IMR-90 (cell line): ENCODE measurements at regions not wholly inside any gene's neighbourhood (a gene's known extent, or its start where the extent isn't known, plus 50 kb on each side); places are given as distances from the start of the nearest gene placed in this dataset.

Experiments
- ATAC-seq: fragments of 200-7000 bp; cut with Tn5 transposase; 2 replicates; pipeline ENCODE4 v1.9.1; 2020; ENCODE audit warnings: low read depth, mild to moderate bottlenecking, moderate library complexity
- BruUV-seq: library from RNA; stranded (reverse); fragments of 400-500 nt; replicated peaks from 2 replicates; lab custom pipeline; 2021; lab: Mats Ljungman, UMichigan
- CTCF ChIA-PET: fragments of 300-600 bp; formaldehyde crosslinking; extraction: SDS; loops from one replicate; lab custom pipeline; 2021; ENCODE audit warnings: antibody characterized with exemption; lab: Yijun Ruan, JAX
- POLR2A ChIA-PET: fragments of 300-600 bp; sonication (Branson Sonifier 250); formaldehyde crosslinking; loops from one replicate; lab custom pipeline; 2022; ENCODE audit warnings: antibody characterized with exemption; ENCODE audit not compliant: unreplicated experiment; lab: Charles Lee
- DNase-seq: peaks from one replicate; pipeline ENCODE4 v3.0.0; 2013
- H2AFZ ChIP-seq: replicated peaks from 2 replicates; pipeline ENCODE3; 2013; ENCODE audit warnings: low read length, mild to moderate bottlenecking; ENCODE audit not compliant: poor library complexity
- H2AK5ac ChIP-seq: 2 replicates; pipeline ENCODE4 v1.6.1; 2013; ENCODE audit warnings: low read depth, low read length, inconsistent platforms
- H2AK9ac ChIP-seq: replicated peaks from 2 replicates; pipeline ENCODE3; 2013; ENCODE audit warnings: mild to moderate bottlenecking, low read depth, low read length, moderate library complexity; ENCODE audit not compliant: poor library complexity
- H2BK120ac ChIP-seq: 2 replicates; pipeline ENCODE4 v1.6.1; 2013; ENCODE audit warnings: low read depth, low read length, inconsistent platforms
- H2BK15ac ChIP-seq: 3 replicates; pipeline ENCODE4 v1.6.1; 2013; ENCODE audit warnings: low read depth, low read length, inconsistent platforms
- H2BK20ac ChIP-seq: 2 replicates; pipeline ENCODE4 v1.6.1; 2013; ENCODE audit warnings: low read depth, mild to moderate bottlenecking, inconsistent platforms, low read length, moderate library complexity
- H2BK5ac ChIP-seq: 2 replicates; pipeline ENCODE4 v1.6.1; 2013; ENCODE audit warnings: mild to moderate bottlenecking, low read depth, low read length, inconsistent platforms; ENCODE audit not compliant: poor library complexity, severe bottlenecking
- H3K14ac ChIP-seq: replicated peaks from 2 replicates; pipeline ENCODE4 v1.6.1; 2013; ENCODE audit warnings: low read depth, low read length, inconsistent platforms
- H3K18ac ChIP-seq: 2 replicates; pipeline ENCODE4 v1.6.1; 2013; ENCODE audit warnings: low read depth, low read length, control low read depth
- H3K23ac ChIP-seq: 2 replicates; pipeline ENCODE4 v1.6.1; 2013; ENCODE audit warnings: low read depth, low read length, inconsistent platforms
- H3K27ac ChIP-seq: 2 replicates; pipeline ENCODE4 v1.5.1; 2013; ENCODE audit warnings: mild to moderate bottlenecking, control low read depth, low read length; ENCODE audit not compliant: insufficient read depth
- H3K27me3 ChIP-seq: 2 replicates; pipeline ENCODE4 v1.6.1; 2013; ENCODE audit warnings: low read length; ENCODE audit not compliant: control insufficient read depth, insufficient read depth
- H3K36me3 ChIP-seq: 2 replicates; pipeline ENCODE4 v1.6.1; 2013; ENCODE audit warnings: low read length, mixed read lengths; ENCODE audit not compliant: control insufficient read depth, insufficient read depth
- H3K4ac ChIP-seq: 2 replicates; pipeline ENCODE4 v1.6.1; 2013; ENCODE audit warnings: low read depth, low read length, inconsistent platforms
- H3K4me1 ChIP-seq: 2 replicates; pipeline ENCODE4 v1.6.1; 2013; ENCODE audit warnings: low read length, mixed read lengths; ENCODE audit not compliant: control insufficient read depth, insufficient read depth
- H3K4me2 ChIP-seq: 2 replicates; pipeline ENCODE4 v1.6.1; 2013; ENCODE audit warnings: low read depth, mild to moderate bottlenecking, control low read depth, low read length, moderate library complexity
- H3K4me3 ChIP-seq: 2 replicates; pipeline ENCODE4 v1.5.1; 2013; ENCODE audit warnings: low read depth, mild to moderate bottlenecking, control low read depth, low read length, moderate library complexity; ENCODE audit not compliant: insufficient read depth
- H3K56ac ChIP-seq: 2 replicates; pipeline ENCODE4 v1.6.1; 2013; ENCODE audit warnings: low read length, inconsistent platforms; ENCODE audit not compliant: insufficient read depth; ENCODE audit errors: extremely low read depth
- H3K79me1 ChIP-seq, 2 experiments: 2 replicates each; pipeline ENCODE4 v1.6.1; 2013; ENCODE audit warnings: low read length in 2 of 2, inconsistent platforms in 1 of 2, low read depth in 1 of 2
- H3K9ac ChIP-seq: 2 replicates; pipeline ENCODE4 v1.6.1; 2013; ENCODE audit warnings: low read depth, low read length, control low read depth
- H3K9me1 ChIP-seq: 2 replicates; pipeline ENCODE4 v1.6.1; 2013; ENCODE audit warnings: low read length, inconsistent platforms; ENCODE audit not compliant: insufficient read depth
- H3K9me3 ChIP-seq: 2 replicates; pipeline ENCODE4 v1.6.1; 2013; ENCODE audit warnings: low read length; ENCODE audit not compliant: control insufficient read depth, insufficient read depth
- H4K20me1 ChIP-seq: 2 replicates; pipeline ENCODE4 v1.6.1; 2013; ENCODE audit warnings: low read length, inconsistent platforms; ENCODE audit not compliant: insufficient read depth
- H4K5ac ChIP-seq: 2 replicates; pipeline ENCODE4 v1.6.1; 2013; ENCODE audit warnings: mild to moderate bottlenecking, low read depth, low read length, control low read depth
- H4K8ac ChIP-seq, 2 experiments: 2 replicates each; pipeline ENCODE4 v1.6.1; 2013; ENCODE audit warnings: low read depth in 2 of 2, low read length in 2 of 2, control low read depth in 1 of 2, inconsistent platforms in 1 of 2
- H4K91ac ChIP-seq: 2 replicates; pipeline ENCODE4 v1.6.1; 2013; ENCODE audit warnings: low read depth, low read length, inconsistent platforms; ENCODE audit not compliant: insufficient read depth
- MXI1 ChIP-seq: IDR thresholded peaks from 2 replicates; pipeline ENCODE4 v1.6.1; 2012; ENCODE audit warnings: low read depth, mild to moderate bottlenecking, low read length, moderate library complexity, borderline replicate concordance
- WGBS, 2 experiments: methylation state at CpG; one replicate each; pipeline versions ENCODE4 v1.1.5 to v1.1.7; 2013; ENCODE audit warnings: missing lambda C conversion rate in 2 of 2; ENCODE audit not compliant: insufficient read length in 1 of 2; ENCODE audit errors: extremely low coverage in 2 of 2; 5-methylcytosine and 5-hydroxymethylcytosine counted together
- dilution Hi-C: fragments of 300-500 bp; cut with HindIII; formaldehyde crosslinking; loops from one replicate; pipeline ENCODE4 v1.14.3; 2018; ENCODE audit warnings: low sequenced_read_pairs; ENCODE audit not compliant: unreplicated experiment
- in situ Hi-C: fragments of 300-500 bp; cut with MboI; formaldehyde crosslinking; loops from 3 replicates; pipeline ENCODE4 v1.14.3; 2019; ENCODE audit warnings: low sequenced_read_pairs, inconsistent platforms, mixed read lengths
- intact Hi-C: fragments of 100-400 bp; cut with micrococcal nuclease; formaldehyde crosslinking; loops from 2 replicates; pipeline ENCODE4 v1.10.0; 2022

GRCh38 chr20:22274330-22274729 is 310.0 kb downstream of the FOXA2 start:
- Histone ChIP-seq H3K27ac (no peak overlapping the region), H3K36me3 (no peaks in the 10 kb centered on the region), H3K9me1 (no peaks in the 10 kb centered on the region), H4K5ac (no peak overlapping the region), H4K20me1 (no peaks in the 10 kb centered on the region), H2BK120ac (no peak overlapping the region), H4K8ac (no peak overlapping the region), H2BK20ac (no peak overlapping the region), H3K4ac (no peak overlapping the region), H2AFZ (no peak overlapping the region), H3K79me1 (no peaks in the 10 kb centered on the region), H4K91ac (no peak overlapping the region), H3K4me1 (no peaks in the 10 kb centered on the region), H3K56ac (no peak overlapping the region), H3K9ac (no peak overlapping the region), H3K18ac (no peak overlapping the region), H3K4me2 (no peak overlapping the region), H2AK9ac (no peak overlapping the region), H3K4me3 (no peak overlapping the region), H3K23ac (no peak overlapping the region), H2BK5ac (no peak overlapping the region), H3K9me3 (peaks cover 19% of the 10 kb centered on the region; the same call in 1 of the 2 replicates), H3K14ac (no peak overlapping the region), H2BK15ac (no peak overlapping the region), H3K27me3 (no peaks in the 10 kb centered on the region), H2AK5ac (no peak overlapping the region)
- ChIA-PET POLR2A (no interaction called here), CTCF (no interaction called here)
- no TSS peak for BruUV-seq
- WGBS, 2 experiments = no CpG with 5 or more reads among the region's 4 CpGs
- dilution Hi-C loops = no loop called here
- no peak for DNase-seq
- TF ChIP-seq MXI1 = no peak
- intact Hi-C loops = no loop called here
- ATAC-seq = no peak
- in situ Hi-C loops = no loop called here
